ENCODE measurements at regions not wholly inside any gene's neighbourhood (a gene's known extent, or its start where the extent isn't known, plus 50 kb on each side); places are given as distances from the start of the nearest gene placed in this dataset.

DNA sequence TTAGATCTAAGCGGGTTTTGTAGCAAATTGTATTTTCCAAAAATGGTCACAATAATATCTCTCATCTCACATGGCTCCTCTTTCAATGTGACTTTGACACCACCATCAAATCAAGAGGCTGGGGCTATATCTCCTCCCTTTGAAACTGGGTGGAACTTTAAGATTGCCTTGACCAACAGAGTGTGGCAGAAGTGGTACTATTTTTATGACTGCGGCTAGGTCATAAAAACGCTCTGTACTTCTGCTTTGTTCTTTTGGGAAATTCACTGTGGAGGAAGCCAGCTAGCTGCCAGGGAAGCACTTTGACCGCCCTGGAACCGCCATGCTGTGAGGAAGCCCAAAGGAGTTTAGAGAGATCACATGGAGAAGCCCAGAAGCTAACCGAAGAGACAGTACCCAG lies 50.7 kb upstream of the ACOT11 start:
- no peak for DNase-seq (ENCODE audit: low read depth)

DNA sequence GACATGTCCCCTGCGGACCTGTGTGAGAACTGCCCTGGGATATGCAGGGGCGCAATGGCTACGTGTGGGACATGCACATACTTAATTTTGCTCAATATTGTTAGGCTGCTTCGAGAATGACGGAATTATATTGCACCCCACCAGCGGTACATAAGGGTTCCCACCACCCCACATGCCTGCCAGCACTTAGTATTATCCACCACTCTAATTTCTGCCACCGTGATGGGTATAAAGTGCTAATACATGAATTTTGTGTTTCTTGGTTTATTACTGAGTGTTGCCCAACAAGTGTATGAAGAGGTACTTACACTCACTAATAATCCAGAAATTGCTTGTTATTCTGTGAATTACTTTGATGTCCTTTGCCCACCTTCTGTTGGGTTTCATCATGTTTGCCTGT lies 52.1 kb upstream of the ACOT11 start:
- DNase-seq (ENCODE audit: low read depth) = no peak

DNA sequence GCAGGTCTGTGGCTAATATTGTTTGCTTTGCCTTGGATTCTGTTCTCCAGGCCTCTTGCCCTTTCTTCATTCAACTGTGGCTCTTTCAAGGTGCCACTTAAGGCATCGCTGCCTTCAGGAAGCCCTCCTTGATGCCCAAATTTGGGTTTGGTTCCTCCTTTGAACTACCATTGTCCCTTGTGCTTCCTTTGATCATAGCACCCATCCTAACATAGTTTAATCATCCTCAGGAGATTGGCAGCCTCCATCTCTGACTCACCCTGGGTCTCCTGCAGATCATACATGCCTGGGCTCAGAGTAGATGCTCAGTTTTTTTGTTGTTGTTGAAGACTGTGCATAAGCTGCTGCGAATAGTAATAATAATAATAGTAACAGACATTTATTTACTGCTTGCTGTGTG lies 54.4 kb upstream of the ACOT11 start:
- DNase-seq (ENCODE audit: low read depth) = no peak

DNA sequence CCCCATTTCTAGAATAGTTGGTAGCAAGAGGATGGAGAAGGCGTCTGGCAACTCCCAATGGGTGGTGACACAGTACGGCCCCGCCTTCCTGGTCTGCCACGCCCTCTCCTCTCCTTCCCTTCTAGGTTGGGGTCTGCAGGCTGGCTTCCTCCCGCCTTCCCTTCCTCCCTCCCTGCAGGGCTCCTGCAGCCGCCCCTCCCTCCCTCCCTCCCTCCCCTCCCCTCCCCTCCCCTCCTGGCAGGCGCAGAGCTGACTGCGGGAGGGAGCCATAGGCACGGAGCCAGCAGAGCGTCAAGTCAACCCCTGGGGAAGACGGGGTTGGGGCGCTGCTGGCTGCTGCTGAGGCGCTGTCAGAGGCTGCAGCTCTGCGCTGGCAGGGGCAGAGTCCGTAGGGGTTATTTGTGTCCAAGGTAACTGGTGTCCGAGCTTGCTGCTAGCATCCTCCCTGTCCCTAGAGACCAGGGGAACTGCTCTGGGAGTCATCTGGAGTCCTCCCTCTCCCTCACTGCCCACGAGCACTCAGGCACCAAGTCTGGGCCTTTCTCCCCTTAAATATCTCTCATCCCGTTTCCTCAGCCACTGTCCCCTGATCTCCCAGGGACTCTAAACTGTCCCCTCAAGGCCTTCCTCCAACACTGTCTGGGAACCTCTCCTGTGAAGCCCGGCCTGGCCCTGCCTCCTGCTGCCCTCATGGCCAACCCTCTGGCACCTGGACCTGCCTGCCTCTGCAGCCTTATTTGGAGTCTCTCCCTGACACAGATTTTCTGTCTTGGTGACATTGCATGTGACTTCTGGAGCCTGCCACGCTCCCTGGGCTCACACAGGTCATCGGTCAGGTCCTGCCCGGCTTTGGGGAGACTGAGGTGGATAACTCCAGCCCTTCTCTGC lies 57.4 kb upstream of the ACOT11 start:
- DNase-seq (ENCODE audit: low read depth) = no peak

DNA sequence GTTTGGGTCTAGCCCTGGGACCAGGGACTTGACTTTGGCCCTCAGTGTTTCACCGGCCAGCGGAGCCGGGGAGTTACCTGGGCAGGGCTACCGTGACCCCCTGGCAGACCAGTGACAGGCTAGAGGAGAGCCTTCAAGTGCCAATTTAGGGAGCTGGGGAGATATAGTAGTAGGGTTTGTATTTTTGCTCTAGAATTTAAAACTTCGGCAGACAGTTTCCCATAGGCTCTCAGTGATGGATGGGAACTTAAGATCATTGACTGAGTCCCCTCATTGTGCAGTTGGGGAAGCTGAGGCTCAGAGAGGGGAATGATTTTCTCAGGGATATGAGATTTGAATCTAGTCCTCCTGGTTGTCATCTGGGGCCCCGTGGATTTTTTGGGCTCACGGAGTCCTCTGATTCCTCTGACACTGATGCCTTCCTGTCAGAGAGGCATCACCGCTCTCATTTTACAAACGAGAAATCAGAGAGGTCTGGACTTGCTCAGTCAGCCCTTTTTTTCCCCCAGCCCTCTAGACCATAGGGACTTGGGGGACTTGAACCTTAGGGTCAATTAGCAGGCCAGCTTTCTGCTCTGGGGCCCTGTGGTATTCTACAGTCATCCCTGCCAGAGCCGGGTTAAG lies 58.3 kb upstream of the ACOT11 start:
- no peak for DNase-seq (ENCODE audit: low read depth)

DNA sequence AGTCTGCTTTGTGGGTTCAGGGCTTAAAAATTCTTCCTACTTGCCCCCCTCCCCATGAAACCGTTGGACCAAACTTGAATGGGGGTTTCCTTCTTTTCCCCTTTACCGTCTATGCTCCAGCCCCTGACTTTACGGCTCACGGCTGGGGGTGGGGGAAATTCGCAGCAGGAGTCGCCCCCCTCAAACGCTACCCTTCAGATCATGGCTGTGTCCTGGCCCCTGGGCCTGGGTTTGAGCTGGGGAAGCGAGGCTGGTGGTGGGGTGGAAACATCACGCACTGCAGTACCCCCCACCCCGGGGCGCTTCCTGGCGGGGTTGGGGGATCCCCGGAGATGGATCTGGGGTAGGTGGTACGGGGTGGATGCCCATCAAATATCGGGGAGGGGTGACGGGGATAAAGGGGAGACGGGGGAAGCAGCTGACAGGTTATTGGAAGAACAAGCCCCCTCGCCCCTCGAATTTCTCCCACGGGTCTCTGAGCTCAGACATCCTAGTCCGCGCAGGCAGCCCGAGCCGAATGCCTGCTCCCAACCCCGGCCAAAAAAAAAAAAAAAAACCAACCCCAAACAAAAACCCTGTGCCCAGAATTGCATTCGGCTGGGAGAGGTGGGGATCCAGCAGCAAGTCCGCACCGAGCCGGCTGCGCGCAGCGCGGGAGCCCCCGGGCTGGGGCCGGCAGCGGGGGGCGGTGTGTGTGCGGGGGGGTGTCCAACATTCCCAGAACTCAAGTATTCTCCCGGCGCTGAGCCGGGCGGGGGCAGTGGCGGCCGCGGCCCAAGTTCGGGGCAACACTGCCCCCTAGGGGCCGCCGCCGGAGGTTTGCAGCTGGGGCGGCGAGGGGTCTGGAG lies 59.0 kb upstream of the ACOT11 start:
- DNase-seq (ENCODE audit: low read depth) = peak; percentile 68

DNA sequence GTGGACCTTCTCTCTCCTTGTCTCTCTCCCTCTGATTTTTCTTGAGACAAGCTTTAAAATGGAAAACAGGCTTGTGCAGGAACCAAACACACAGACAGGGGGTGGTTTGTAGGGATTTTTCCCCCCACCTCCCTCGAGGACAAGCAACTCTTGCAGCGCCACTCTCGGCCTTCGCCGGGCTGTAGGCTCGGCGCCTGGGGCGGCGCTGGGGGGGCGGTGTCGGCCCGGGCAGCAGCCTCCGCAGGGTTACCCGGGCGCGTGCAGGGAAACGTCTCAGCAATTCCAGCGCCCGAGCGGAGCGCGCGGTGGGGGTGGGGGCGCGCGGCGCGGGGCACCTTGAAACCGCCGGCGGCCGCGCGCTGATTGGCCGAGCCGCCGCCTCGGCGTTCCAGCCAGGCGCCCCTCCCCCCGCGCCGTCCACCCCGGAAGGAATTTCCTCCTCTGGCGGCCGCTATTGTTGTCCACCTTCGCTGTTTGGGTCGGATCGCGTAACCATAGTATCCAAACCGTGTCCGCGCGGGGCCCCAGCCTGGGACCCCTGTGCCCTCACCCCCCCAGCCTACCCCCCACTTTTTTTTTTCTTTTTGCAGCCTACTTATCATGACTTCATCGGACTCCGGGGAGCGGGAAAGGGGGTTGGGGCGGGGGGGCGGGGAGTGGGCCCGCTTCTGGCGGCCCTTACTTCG lies 59.8 kb upstream of the ACOT11 start:
- peak; percentile 64 for DNase-seq (ENCODE audit: low read depth)

DNA sequence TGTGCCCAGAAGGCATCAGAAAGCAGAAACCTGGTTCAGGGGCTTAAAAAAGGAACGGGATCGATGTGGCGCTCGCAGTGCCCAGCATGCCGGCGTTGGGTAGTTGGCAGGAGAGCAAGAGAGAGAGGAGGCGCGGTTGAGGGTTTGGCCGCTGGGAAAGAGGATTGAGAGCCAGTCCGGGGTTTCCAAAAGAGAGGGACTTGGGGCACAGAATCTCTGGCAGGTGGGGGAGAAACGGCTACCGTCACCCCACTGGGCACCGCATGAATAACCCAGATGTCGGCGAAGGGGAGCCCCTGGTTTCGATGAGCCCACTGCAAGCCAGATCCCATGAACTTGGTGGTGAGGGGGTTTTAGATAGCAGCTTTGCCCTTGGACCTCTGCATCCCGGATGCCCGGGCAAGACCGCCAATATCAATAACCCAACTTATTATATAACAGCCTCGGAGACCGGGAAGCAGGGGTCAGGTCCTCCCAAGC lies 60.4 kb upstream of the ACOT11 start:
- DNase-seq (ENCODE audit: low read depth) = no peak

DNA sequence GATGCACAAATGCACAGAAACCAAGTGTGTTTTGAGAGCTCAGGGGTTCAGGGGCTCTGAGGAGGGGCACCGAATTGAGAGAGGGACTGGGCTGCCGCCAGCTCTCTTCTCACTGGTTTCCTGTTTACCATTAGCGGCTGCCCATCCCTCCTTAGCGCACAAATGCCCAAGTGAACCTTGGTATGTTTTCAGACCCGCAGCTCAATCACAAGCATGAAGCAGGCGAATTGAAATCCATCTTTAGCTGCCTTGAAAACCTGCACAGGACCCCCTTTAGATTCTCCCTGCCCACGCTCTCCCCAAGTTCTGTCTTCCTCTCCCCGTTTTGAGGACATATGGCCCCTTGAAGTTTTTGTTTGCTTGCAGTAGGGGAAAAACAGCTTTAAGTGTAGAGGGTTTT lies 61.1 kb upstream of the ACOT11 start:
- DNase-seq (ENCODE audit: low read depth) = no peak

DNA sequence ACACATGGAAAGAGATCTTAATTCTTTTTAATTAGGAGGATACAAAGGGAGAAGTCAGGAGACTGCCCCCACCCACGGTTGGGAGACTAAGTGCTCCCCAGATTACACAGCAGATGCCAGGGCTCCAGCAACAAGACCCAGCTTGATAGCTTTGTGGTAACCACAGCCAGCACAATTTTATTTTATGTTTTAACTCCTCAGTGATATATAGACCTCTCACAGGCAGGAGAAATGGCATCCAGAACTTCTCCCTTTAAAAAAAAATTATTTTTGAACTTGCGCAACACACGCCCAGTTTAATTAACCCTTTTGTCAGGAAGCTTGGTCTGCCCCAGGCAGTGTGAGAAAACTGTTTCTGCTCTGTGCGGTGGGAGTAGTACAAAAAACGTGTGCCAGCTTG lies 62.6 kb upstream of the ACOT11 start:
- no peak for DNase-seq (ENCODE audit: low read depth)

DNA sequence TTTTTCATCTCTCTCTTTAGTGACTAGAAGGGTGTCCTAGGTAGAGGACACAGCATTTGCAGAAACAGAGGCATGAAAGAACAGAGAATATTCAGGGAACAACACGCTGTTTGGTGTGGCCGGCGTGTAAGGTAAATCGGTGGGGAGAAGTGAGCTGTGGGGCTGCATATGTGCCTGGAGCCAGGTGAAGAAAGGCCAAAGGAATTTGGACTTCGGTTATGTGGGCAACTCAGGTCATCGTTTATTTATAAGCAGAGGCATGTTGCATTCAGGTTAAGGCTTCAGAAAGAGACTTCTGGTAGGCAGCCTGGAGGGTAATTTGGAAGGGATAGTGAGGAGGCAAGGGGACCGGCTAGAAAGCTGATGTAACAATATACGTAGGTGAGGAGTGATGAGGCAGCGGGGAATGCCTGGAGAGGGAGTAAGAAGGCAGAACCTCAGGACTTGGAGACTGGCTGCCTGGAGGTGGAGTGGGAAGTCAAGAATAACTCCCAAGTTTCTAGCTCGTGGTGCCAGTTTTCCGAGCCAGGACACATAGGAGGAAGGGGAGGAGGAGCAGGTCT lies 64.1 kb upstream of the ACOT11 start:
- DNase-seq (ENCODE audit: low read depth) = no peak

DNA sequence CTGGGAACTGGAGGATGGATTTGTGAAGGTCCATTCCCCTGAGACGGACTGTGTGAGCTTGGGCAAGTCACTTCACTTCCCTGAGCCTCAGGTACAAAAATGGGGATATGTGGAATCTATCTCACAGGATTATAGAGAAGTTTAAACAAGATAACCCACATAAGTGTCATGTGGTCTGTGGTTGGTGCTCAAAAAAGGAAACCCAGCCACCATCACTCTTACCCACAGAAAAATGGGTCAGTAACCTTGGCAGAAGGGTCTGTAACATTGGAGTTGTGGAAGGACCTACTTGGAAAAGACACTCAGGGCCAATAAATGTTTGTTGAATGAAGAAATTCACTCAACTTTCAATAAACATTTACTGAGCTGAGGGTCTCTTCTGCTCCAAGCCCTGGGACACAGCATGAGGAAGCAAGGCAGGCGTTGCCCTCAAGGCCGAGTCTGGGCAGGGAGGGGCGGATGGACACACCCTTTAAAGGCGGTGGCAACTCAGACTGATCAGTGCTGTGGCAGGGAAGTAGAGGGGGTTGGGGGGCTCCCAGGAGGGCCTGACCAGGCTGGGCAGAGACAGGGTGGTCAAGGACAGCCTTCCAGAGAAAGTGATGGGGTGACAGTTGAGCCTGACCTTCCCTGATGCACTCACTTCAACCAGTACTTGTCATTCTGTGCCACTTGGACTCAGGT lies 66.7 kb upstream of the ACOT11 start:
- DNase-seq (ENCODE audit: low read depth) = no peak

DNA sequence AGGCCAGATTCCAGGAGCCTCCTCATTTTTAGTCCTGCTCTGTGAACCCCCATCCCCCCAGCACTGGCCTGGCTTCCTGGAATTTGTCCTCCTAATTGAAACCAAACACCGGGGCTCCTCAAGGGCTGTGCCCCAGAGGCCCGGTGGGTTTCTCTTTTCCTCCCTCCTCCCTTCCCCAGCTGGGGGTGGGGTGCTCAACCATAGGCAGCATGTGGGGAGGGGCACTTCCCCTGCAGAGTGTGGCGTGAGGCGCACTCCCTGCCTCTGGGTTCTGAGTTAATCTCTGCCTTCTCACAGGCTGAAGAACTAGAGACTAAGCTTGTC lies 67.5 kb upstream of the ACOT11 start:
- no peak for DNase-seq (ENCODE audit: low read depth)

DNA sequence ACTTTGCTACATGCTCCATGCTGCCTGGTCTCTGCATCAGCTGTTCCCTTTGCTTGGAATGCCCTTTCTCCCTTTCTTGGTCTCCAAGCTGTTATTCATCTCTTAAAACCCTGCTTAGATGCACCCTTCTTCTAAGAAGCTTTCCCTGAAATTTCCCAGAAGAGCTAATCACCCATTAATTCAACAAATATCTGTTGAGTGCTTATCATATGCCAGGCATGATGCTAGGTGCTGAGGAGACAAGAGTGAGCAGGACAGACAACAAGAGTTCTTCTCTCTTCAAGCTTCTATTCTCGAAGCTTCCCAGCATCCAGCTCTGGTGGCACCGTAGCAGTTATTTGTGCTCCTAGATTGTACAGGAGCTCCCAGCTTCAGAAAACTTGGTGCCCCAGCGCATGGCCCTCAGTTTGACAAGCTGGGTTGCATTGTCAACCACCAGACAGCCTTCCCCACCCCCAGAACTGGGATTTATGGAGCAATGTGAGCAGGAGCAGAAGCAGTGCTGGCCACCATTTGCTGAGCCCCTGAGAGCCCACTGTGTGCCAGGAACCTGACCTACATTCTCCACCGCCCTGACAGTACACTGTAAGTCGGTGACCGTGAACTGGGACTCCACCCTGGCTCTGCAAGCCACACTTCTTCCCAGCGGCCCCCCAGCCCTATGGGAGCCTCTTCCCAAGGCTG lies 68.0 kb upstream of the ACOT11 start:
- no peak for DNase-seq (ENCODE audit: low read depth)

DNA sequence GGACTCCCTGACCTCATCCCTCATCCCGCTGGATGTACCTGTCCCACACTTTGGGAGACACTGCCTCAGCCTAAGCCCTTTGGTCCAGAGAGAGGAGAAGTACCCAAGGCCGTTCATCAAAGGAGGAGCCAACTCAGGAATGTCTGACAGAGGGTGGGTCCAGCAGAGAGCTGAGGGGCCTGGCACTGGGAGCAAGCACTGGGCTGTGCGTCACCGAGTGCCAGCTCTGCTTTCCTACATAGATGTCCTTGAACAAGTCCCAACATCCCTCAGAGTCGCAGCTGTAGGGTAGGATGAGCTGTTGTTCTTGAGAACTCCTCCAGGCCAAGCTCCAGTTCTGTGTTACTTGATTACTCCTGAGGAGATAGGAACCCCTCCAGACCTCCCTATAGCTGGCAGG lies 68.8 kb upstream of the ACOT11 start:
- no peak for DNase-seq (ENCODE audit: low read depth)

DNA sequence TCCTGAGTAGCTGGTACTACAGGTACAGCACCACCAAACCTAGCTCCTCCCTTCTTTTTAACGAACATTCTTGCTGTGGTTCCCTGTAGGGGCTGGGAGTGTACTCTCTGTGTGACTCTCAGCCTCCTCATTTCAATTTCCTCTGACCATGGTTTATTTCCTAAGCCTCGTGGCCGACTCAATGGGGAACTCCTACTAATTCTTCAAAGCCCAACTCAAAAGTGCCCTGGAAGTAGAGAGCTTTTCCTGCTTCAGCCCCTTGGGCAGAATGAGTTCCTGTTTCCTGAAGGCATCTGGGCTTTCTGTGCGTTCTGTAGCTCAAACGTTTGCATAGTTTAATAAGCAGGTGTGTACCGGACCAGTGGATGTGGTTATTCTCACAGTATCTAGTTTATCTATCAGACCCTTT lies 70.9 kb upstream of the ACOT11 start:
- no peak for DNase-seq (ENCODE audit: low read depth)

DNA sequence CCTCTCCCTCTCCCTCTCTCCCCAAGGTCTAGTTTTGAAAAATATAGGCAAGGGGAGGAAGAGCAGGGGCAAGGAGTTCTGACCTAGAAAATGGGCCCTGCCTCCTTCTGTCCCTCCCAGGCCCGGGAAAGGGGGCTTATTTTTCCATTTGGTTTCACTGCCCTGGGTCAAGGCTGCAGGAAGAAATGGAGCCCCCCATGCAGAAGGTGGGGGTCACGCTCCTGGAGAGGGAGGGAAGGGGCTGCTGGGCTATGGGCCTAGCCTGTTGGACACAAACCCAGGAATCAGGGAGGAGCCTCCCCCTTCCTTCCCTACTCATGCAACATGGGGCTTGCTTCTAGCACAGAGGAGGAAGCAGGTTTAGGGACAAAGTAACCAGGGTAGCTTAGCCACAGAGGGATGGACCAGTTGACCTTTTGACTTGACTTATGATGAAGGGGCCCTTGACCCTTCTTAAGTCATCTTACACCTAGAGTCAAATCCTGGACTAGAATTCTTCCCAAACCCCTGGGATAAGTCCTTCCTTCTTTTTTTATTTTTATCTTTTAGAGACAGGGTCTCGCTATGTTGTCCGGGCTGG lies 70.4 kb upstream of the SSBP3 start:
- DNase-seq (ENCODE audit: low read depth) = no peak

DNA sequence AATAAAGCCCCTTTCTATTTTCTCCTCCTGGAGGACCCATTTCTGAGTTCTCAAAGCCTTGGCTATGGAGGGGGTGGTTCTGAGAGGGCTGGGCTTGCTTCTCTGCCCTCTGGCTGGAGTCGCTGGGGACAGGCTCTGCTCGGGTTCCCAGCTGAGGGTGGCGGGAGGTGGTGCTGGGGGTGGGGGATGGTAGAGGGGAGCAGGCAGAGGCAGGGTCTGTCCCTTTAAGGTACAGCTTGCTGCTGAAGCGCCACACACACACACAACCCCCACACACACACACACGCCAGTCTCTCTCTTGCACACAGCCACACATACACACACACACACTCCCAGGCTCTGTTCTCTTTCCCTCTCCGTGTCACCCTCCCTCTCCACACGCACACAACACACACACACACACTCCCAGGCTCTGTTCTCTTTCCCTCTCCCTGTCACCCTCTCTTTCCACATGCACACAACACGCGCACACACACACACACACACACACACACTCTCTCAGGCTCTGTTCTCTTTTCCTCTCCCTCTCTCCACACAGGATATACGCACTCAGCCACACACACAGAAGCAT lies 69.8 kb upstream of the SSBP3 start:
- DNase-seq (ENCODE audit: low read depth) = no peak

DNA sequence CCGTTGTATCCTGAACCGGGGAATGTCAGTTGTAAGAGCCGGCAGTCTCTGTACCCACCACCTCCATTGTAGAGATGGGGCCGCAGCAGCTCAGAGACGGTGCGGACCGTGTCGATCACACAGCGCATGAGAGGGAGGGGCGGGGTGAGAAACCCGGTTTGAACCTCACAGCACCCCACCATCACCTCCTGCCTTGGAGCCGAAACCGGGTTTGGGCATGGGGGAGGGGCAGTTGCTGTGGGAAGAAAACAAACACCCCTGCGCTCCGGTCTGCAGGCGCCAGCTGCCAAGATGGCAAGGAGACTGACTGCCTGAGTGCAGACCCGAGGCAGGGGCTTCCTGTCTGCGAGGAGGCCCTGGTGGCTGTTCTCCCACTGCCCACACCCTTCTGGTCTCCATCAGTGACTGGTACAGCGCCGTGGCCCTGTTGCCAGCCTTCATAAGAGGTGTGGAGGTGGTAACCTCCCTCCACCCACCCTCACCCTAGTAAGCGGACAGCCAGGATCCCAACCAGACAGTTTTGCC lies 69.2 kb upstream of the SSBP3 start:
- DNase-seq (ENCODE audit: low read depth) = peak; percentile 43
